Loucy (cell line): ENCODE measurements at regions not wholly inside any gene's neighbourhood (a gene's known extent, or its start where the extent isn't known, plus 50 kb on each side); places are given as distances from the start of the nearest gene placed in this dataset.

Experiments
- H2AFZ ChIP-seq: fragments of 200-600 bp; sonication (generic); 2 replicates; pipeline ENCODE4 v1.6.0; 2016; ENCODE audit warnings: antibody characterized with exemption, mild to moderate bottlenecking, low read length, moderate library complexity
- H3F3A ChIP-seq: fragments of 200-600 bp; 2 replicates; pipeline ENCODE4 v1.6.0; 2016; ENCODE audit warnings: antibody characterized with exemption, low read depth, mild to moderate bottlenecking
- H3K27me3 ChIP-seq: fragments of 200-600 bp; sonication (generic); 2 replicates; pipeline ENCODE4 v1.6.1; 2014; ENCODE audit warnings: low read length, mild to moderate bottlenecking; ENCODE audit not compliant: insufficient read depth, poor library complexity, severe bottlenecking
- H3K36me3 ChIP-seq: fragments of 200-600 bp; sonication (generic); 2 replicates; pipeline ENCODE4 v1.6.1; 2016; ENCODE audit warnings: low read length; ENCODE audit not compliant: insufficient read depth
- H3K4me1 ChIP-seq: fragments of 200-600 bp; sonication (generic); 2 replicates; pipeline ENCODE4 v1.5.1; 2014; ENCODE audit warnings: low read length, mild to moderate bottlenecking; ENCODE audit not compliant: insufficient read depth, poor library complexity, severe bottlenecking
- H3K4me2 ChIP-seq: fragments of 200-600 bp; sonication (generic); 2 replicates; pipeline ENCODE4 v1.6.0; 2014; ENCODE audit warnings: antibody characterized with exemption, low read length, low read depth, mild to moderate bottlenecking; ENCODE audit not compliant: poor library complexity, severe bottlenecking
- H3K4me3 ChIP-seq: fragments of 200-600 bp; sonication (generic); 2 replicates; pipeline ENCODE4 v1.5.1; 2014; ENCODE audit warnings: low read length, mild to moderate bottlenecking, mixed read lengths; ENCODE audit not compliant: poor library complexity, severe bottlenecking
- H3K79me2 ChIP-seq: fragments of 200-600 bp; sonication (generic); 2 replicates; pipeline ENCODE4 v1.6.1; 2014; ENCODE audit warnings: low read length; ENCODE audit not compliant: insufficient read depth
- H3K9ac ChIP-seq: fragments of 200-600 bp; sonication (generic); 2 replicates; pipeline ENCODE4 v1.6.0; 2014; ENCODE audit warnings: mild to moderate bottlenecking, low read depth, low read length, moderate library complexity; ENCODE audit not compliant: poor library complexity, severe bottlenecking
- H3K9me2 ChIP-seq: fragments of 200-600 bp; sonication (generic); replicated peaks from 2 replicates; pipeline ENCODE4 v1.6.1; 2016; ENCODE audit warnings: low read depth, low read length, mixed read lengths
- H3K9me3 ChIP-seq: fragments of 200-600 bp; sonication (generic); 2 replicates; pipeline ENCODE4 v1.6.1; 2014; ENCODE audit warnings: mild to moderate bottlenecking, antibody characterized with exemption, low read length, low read depth; ENCODE audit not compliant: insufficient read depth
- H4K20me1 ChIP-seq: fragments of 200-600 bp; sonication (generic); 2 replicates; pipeline ENCODE4 v1.6.0; 2014; ENCODE audit warnings: antibody characterized with exemption, low read length, mild to moderate bottlenecking; ENCODE audit not compliant: insufficient read depth, poor library complexity, severe bottlenecking
- EZH2phosphoT487 ChIP-seq: fragments of 200-600 bp; IDR thresholded peaks from 2 replicates; pipeline ENCODE4 v1.6.1; 2018; ENCODE audit warnings: antibody characterized with exemption, mild to moderate bottlenecking, moderate library complexity, borderline replicate concordance
- TF ChIP-seq, protein P1 (sequence below): fragments of 200-600 bp; sonication (generic); conservative IDR thresholded peaks from 2 replicates; pipeline ENCODE4 v1.5.1; 2014; ENCODE audit warnings: mild to moderate bottlenecking, antibody characterized with exemption, low read length

DNA sequence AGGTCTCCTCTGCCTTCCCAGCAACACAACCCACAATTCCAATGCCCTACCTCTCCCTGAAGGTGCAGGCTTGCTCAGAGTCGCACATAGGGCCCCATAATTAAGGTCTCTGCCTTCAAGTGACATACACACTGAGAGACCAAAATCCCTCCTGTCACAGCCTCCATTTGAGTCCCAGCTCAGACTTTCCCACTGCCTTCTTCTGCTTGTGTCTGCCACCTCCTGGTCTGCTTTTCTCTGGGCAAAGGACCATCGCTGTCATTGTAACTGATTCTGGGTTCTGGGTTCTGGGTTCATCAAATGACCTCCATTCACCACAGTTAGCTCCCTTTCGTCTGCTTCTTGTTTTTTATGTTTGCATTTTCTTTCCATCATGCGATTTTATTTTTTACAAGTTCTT is 119.2 kb upstream of the ATP1B1 start:
- H3K4me3 ChIP-seq = no peak overlapping the region
- no peaks in the 10 kb centered on the region for H3K27me3 ChIP-seq
- H3K79me2 ChIP-seq = no peaks in the 10 kb centered on the region
- no peaks in the 10 kb centered on the region for H3F3A ChIP-seq
- H3K9ac ChIP-seq = no peak overlapping the region
- TF ChIP-seq, protein P1, sequence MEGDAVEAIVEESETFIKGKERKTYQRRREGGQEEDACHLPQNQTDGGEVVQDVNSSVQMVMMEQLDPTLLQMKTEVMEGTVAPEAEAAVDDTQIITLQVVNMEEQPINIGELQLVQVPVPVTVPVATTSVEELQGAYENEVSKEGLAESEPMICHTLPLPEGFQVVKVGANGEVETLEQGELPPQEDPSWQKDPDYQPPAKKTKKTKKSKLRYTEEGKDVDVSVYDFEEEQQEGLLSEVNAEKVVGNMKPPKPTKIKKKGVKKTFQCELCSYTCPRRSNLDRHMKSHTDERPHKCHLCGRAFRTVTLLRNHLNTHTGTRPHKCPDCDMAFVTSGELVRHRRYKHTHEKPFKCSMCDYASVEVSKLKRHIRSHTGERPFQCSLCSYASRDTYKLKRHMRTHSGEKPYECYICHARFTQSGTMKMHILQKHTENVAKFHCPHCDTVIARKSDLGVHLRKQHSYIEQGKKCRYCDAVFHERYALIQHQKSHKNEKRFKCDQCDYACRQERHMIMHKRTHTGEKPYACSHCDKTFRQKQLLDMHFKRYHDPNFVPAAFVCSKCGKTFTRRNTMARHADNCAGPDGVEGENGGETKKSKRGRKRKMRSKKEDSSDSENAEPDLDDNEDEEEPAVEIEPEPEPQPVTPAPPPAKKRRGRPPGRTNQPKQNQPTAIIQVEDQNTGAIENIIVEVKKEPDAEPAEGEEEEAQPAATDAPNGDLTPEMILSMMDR = no peak
- no peak for TF ChIP-seq EZH2phosphoT487
- no peaks in the 10 kb centered on the region for H3K36me3 ChIP-seq
- no peaks in the 10 kb centered on the region for H3K9me2 ChIP-seq
- no peaks in the 10 kb centered on the region for H4K20me1 ChIP-seq
- H2AFZ ChIP-seq = no peak overlapping the region
- no peaks in the 10 kb centered on the region for H3K9me3 ChIP-seq
- no peak overlapping the region for H3K4me2 ChIP-seq
- H3K4me1 ChIP-seq = no peaks in the 10 kb centered on the region

DNA sequence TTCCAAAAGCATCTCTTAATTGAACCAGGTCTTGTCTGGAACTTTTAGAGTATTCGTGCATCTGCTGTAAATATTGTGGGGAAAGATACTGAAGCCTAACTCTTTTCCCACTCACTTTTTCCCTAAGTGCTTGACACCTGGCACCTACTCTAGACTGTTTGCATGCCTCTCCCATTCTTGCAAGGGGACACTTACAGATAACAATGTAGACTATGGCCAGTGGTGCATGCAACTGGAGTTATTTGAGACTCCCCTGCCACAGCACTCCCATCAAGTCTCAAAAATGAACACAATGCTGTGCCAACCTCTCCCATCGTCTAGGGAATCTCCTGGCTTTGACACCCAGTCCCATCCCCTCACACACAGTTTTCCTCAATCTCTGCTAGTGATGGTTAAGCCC is 118.6 kb upstream of the ATP1B1 start:
- H3K79me2 ChIP-seq = no peaks in the 10 kb centered on the region
- no peak overlapping the region for H3K4me2 ChIP-seq
- no peak overlapping the region for H2AFZ ChIP-seq
- TF ChIP-seq EZH2phosphoT487 = no peak
- TF ChIP-seq, protein P1 = no peak
- no peaks in the 10 kb centered on the region for H3F3A ChIP-seq
- H3K4me3 ChIP-seq = no peak overlapping the region
- H3K4me1 ChIP-seq = no peaks in the 10 kb centered on the region
- no peaks in the 10 kb centered on the region for H3K9me2 ChIP-seq
- no peak overlapping the region for H3K9ac ChIP-seq
- no peaks in the 10 kb centered on the region for H3K36me3 ChIP-seq
- no peaks in the 10 kb centered on the region for H3K27me3 ChIP-seq
- no peaks in the 10 kb centered on the region for H3K9me3 ChIP-seq
- no peaks in the 10 kb centered on the region for H4K20me1 ChIP-seq

DNA sequence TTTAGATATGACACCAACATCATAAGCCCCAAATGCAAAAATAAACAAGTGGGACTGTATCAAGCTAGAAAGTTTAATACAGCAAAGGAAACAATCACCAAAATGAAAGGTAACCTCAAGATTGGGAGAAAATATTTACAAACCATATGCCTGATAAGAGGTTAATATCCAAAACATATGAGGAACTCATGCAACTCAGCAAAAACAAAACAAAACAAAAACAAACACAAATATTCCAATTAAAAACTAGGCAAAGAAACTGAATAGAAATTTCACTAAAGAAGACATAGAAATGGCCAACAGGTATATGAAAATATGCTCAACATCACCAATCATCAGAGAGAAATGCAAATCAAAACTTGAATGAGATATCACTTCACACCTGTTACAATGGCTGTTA is 116.5 kb upstream of the ATP1B1 start:
- H3K79me2 ChIP-seq = no peaks in the 10 kb centered on the region
- H3K36me3 ChIP-seq = no peaks in the 10 kb centered on the region
- no peaks in the 10 kb centered on the region for H3K9me2 ChIP-seq
- no peak overlapping the region for H3K9ac ChIP-seq
- no peaks in the 10 kb centered on the region for H3K9me3 ChIP-seq
- TF ChIP-seq, protein P1 = no peak
- TF ChIP-seq EZH2phosphoT487 = no peak
- no peaks in the 10 kb centered on the region for H3K4me1 ChIP-seq
- no peaks in the 10 kb centered on the region for H3F3A ChIP-seq
- H4K20me1 ChIP-seq = no peaks in the 10 kb centered on the region
- H2AFZ ChIP-seq = no peak overlapping the region
- no peak overlapping the region for H3K4me3 ChIP-seq
- H3K4me2 ChIP-seq = no peak overlapping the region
- no peaks in the 10 kb centered on the region for H3K27me3 ChIP-seq
